T-helper 1 cell (primary cell): ENCODE measurements at regions not wholly inside any gene's neighbourhood (a gene's known extent, or its start where the extent isn't known, plus 50 kb on each side); places are given as distances from the start of the nearest gene placed in this dataset.
A peak's percentile ranks its signal among the peaks of the same experiment; 100 is the strongest.

Source experiments
- DNase-seq, 5 donors: peaks; one replicate each; pipeline ENCODE4 v3.0.0-alpha.2; 2012 to 2020

- no peak for DNase-seq
Observed at GRCh38 chrX:11953615-11954014, 184.7 kb upstream of the FRMPD4 start.

- no peak for DNase-seq
Observed at GRCh38 chrX:11954176-11954575, 184.1 kb upstream of the FRMPD4 start.

- DNase-seq = no peak
Observed at GRCh38 chrX:11960031-11960430, 178.2 kb upstream of the FRMPD4 start.

GRCh38 chrX:11965436-11965835, 172.8 kb upstream of the FRMPD4 start:
- DNase-seq = no peak

GRCh38 chrX:11967986-11968869, 170.0 kb upstream of the FRMPD4 start:
- no peak for DNase-seq

GRCh38 chrX:11968991-11969390, 169.3 kb upstream of the FRMPD4 start:
- no peak for DNase-seq

GRCh38 chrX:11970578-11971359, 167.5 kb upstream of the FRMPD4 start:
- no peak for DNase-seq

GRCh38 chrX:11976663-11977062, 161.6 kb upstream of the FRMPD4 start:
- no peak for DNase-seq

GRCh38 chrX:11992271-11992670, 146.0 kb upstream of the FRMPD4 start:
- no peak for DNase-seq

- DNase-seq = no peak
Observed at GRCh38 chrX:11995146-11995545, 143.1 kb upstream of the FRMPD4 start.

- DNase-seq = no peak
Observed at GRCh38 chrX:11996810-11997209, 141.5 kb upstream of the FRMPD4 start.

GRCh38 chrX:11998944-11999343, 139.3 kb upstream of the FRMPD4 start:
- no peak for DNase-seq

- no peak for DNase-seq
Observed at GRCh38 chrX:12002876-12003275, 135.4 kb upstream of the FRMPD4 start.

GRCh38 chrX:12007881-12008280, 130.4 kb upstream of the FRMPD4 start:
- DNase-seq = peak in 1 of 5 donors; percentile 2

- no peak for DNase-seq
Observed at GRCh38 chrX:12010436-12010835, 127.8 kb upstream of the FRMPD4 start.

- DNase-seq = no peak
Observed at GRCh38 chrX:12011075-12011474, 127.2 kb upstream of the FRMPD4 start.

- DNase-seq = no peak
Observed at GRCh38 chrX:12013211-12013618, 125.1 kb upstream of the FRMPD4 start.

GRCh38 chrX:12021698-12022097, 116.6 kb upstream of the FRMPD4 start:
- no peak for DNase-seq

GRCh38 chrX:12026481-12026880, 111.8 kb upstream of the FRMPD4 start:
- DNase-seq = no peak

GRCh38 chrX:12032082-12032481, 106.2 kb upstream of the FRMPD4 start:
- no peak for DNase-seq

- DNase-seq = no peak
Observed at GRCh38 chrX:12034741-12035140, 103.5 kb upstream of the FRMPD4 start.

- DNase-seq = no peak
Observed at GRCh38 chrX:12042615-12043014, 95.7 kb upstream of the FRMPD4 start.

GRCh38 chrX:12052109-12052508, 86.2 kb upstream of the FRMPD4 start:
- DNase-seq = no peak

- no peak for DNase-seq
Observed at GRCh38 chrX:12058087-12058486, 80.2 kb upstream of the FRMPD4 start.
